Activated CD4-positive, alpha-beta T cell treated with anti-CD3 and anti-CD28 coated beads for 36 hours (primary cell): ENCODE measurements at regions not wholly inside any gene's neighbourhood (a gene's known extent, or its start where the extent isn't known, plus 50 kb on each side); places are given as distances from the start of the nearest gene placed in this dataset.
A peak's percentile ranks its signal among the peaks of the same experiment; 100 is the strongest.

Experiments
- ATAC-seq: fragments of 200-7000 bp; cut with Tn5 transposase; one replicate; pipeline ENCODE4 v1.10.0; 2021; ENCODE audit warnings: mild to moderate bottlenecking, moderate library complexity
- CTCF ChIA-PET: fragments of 350-600 bp; sonication (Branson Sonifier 250); formaldehyde crosslinking; loops from one replicate; lab custom pipeline; 2021; ENCODE audit warnings: antibody characterized with exemption; lab: Charles Lee
- POLR2A ChIA-PET: fragments of 350-600 bp; sonication (Branson Sonifier 250); formaldehyde crosslinking; loops from one replicate; lab custom pipeline; 2021; ENCODE audit warnings: antibody characterized with exemption, inconsistent platforms; lab: Charles Lee
- DNase-seq: peaks from one replicate; pipeline ENCODE4 v3.0.0-alpha.2; 2020
- H3K27ac Mint-ChIP-seq: one replicate; pipeline ENCODE4 v1.8.0; 2021; ENCODE audit warnings: mixed read lengths
- H3K27me3 Mint-ChIP-seq: one replicate; pipeline ENCODE4 v1.8.0; 2021; ENCODE audit warnings: mixed read lengths
- H3K36me3 Mint-ChIP-seq: one replicate; pipeline ENCODE4 v1.8.0; 2021; ENCODE audit warnings: low read depth, mixed read lengths
- H3K4me1 Mint-ChIP-seq: one replicate; pipeline ENCODE4 v1.8.0; 2021; ENCODE audit warnings: mixed read lengths
- H3K4me3 Mint-ChIP-seq: one replicate; pipeline ENCODE4 v1.8.0; 2021; ENCODE audit warnings: mild to moderate bottlenecking, moderate library complexity, mixed read lengths
- H3K9me3 Mint-ChIP-seq: one replicate; pipeline ENCODE4 v1.8.0; 2021; ENCODE audit warnings: low read depth, mixed read lengths
- intact Hi-C, 2 experiments: fragments of 100-400 bp; cut with DNase I in 1 of 2; cut with micrococcal nuclease in 1 of 2; formaldehyde crosslinking; loops; one replicate each; pipeline versions ENCODE4 v1.14.2 to v1.15.1; 2022 to 2024; cut with DNase I, micrococcal nuclease

DNA sequence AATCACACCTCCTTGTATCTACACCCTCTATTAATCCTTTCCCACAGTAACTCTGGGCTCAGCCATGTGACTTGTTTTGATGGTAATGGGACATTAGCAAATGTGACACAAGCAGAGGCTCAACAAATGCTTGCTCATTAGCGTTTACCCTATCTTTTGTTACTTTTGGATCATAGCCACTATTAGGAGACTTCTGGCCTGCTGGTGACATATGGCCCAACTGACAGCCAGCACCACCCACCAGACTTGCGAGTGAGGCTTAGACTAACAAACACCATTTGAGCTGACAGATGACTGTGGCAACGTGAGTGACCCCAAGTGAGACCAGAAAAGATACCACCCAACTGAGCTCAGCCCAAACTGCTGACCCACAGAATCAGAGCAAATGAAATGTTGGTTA, 154.1 kb downstream of the OLFM4 start:
- Mint-ChIP-seq H3K4me3 (no peak overlapping the region), H3K27ac (no peak overlapping the region), H3K27me3 (no peaks in the 10 kb centered on the region), H3K4me1 (no peaks in the 10 kb centered on the region), H3K9me3 (peaks cover 4% of the 10 kb centered on the region), H3K36me3 (no peaks in the 10 kb centered on the region)
- ChIA-PET CTCF (no interaction called here), POLR2A (no interaction called here)
- ATAC-seq, result no peak
- intact Hi-C loops, result no loop called here
- DNase-seq, result no peak

DNA sequence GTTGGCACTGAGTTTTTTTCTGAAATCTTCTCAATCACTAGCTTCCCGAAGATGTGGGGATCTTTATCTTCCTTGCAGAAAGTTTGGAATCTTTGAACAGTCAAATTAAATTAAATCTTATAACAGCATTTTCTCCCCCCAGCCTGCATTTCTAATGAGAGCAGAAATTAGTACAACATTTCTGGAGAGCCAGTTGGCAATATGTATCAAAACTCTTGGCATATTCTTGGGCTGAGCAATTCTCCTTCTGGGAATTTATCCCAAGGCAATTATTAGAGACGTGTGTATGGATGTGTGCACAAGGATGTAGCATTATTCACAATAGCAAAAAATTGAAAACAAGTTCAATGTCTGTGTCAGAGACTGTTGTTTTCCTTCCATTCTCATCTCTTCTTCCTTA, 159.5 kb downstream of the OLFM4 start:
- no peak overlapping the region for H3K4me3 Mint-ChIP-seq
- POLR2A ChIA-PET, result no interaction called here
- DNase-seq (no peak), ATAC-seq (no peak)
- H3K4me1 Mint-ChIP-seq, result no peaks in the 10 kb centered on the region
- intact Hi-C loops, result no loop called here
- no peaks in the 10 kb centered on the region for H3K36me3 Mint-ChIP-seq
- no peak overlapping the region for H3K27ac Mint-ChIP-seq
- H3K9me3 Mint-ChIP-seq, result peaks cover 4% of the 10 kb centered on the region
- CTCF ChIA-PET, result no interaction called here
- no peaks in the 10 kb centered on the region for H3K27me3 Mint-ChIP-seq

DNA sequence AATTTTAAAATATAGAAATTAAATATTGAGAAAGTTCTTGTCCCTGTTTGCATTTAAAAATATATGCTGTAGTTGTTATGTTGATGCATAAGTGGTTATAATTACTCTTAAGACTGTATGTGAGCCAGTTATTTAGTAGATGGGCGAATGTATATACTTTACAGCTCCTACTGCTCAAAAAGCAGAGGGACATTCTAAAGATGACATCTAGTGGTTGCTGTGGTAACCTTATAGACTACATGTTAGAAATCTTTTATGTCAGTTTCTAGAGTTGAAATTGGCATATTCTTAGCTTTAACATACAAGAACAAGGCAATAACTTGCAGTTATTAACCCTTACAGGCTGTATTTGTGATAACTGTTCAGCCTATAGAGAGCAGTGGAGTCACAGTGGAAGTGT, 160.5 kb downstream of the OLFM4 start:
- no peaks in the 10 kb centered on the region for H3K36me3 Mint-ChIP-seq
- ChIA-PET CTCF (interaction anchor here (0.6 kb wide), 1 partner anchor 9 kb away, joined by 3 read pairs; no protein-coding TSS in a partner anchor), POLR2A (no interaction called here)
- no peak overlapping the region for H3K27ac Mint-ChIP-seq
- no peaks in the 10 kb centered on the region for H3K4me1 Mint-ChIP-seq
- H3K9me3 Mint-ChIP-seq, result no peaks in the 10 kb centered on the region
- H3K27me3 Mint-ChIP-seq, result no peaks in the 10 kb centered on the region
- no peak for DNase-seq
- no peak for ATAC-seq
- intact Hi-C loops, result no loop called here
- no peak overlapping the region for H3K4me3 Mint-ChIP-seq

DNA sequence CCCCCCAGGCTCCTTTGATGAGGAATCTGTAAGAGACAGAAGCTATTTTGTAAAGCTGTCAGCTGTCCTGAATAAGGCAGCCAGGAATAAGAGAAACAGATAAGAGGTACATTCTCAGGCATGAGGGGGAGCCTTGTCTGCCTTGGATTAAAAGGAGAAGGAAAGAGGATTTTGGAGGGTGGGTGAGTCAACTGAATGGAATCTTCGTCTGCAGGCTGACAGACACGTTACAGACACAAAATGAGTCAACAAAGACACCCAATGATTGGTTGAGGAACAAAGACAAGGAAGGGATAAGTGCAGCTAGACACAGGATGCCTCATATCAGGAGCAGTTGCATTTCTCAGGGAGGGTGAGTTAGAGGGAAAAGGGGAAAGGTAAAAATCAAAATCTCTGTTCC, 162.5 kb downstream of the OLFM4 start:
- ATAC-seq, result no peak
- no peaks in the 10 kb centered on the region for H3K9me3 Mint-ChIP-seq
- CTCF ChIA-PET, result no interaction called here

DNA sequence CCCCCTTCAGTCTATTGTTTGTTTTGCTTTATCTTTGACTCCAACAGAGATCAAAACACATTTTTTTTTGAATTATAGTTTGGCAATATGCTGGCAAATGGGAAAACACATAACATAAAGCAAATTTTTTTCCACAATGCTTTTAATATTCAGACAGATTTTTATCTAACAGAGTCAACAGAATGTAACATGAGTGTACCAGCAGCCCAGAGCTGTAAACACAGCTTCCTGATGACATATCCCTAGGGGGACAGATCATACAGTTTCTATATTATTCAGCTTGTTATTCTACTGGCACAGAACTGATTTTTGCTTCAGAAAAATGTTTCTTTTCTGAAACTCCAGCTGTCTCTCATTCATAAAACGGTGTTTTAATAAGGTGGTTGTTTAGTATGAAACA, 168.8 kb downstream of the OLFM4 start:
- Mint-ChIP-seq H3K27me3 (peaks cover 7% of the 10 kb centered on the region), H3K9me3 (no peaks in the 10 kb centered on the region)

More for the DNA sequence above, 162.5 kb downstream of the OLFM4 start:
- POLR2A ChIA-PET, result no interaction called here
- H3K4me3 Mint-ChIP-seq, result no peak overlapping the region
- no peaks in the 10 kb centered on the region for H3K4me1 Mint-ChIP-seq
- no peak for DNase-seq
- no peaks in the 10 kb centered on the region for H3K27me3 Mint-ChIP-seq
- no peak overlapping the region for H3K27ac Mint-ChIP-seq
- intact Hi-C loops, result no loop called here
- H3K36me3 Mint-ChIP-seq, result no peaks in the 10 kb centered on the region

DNA sequence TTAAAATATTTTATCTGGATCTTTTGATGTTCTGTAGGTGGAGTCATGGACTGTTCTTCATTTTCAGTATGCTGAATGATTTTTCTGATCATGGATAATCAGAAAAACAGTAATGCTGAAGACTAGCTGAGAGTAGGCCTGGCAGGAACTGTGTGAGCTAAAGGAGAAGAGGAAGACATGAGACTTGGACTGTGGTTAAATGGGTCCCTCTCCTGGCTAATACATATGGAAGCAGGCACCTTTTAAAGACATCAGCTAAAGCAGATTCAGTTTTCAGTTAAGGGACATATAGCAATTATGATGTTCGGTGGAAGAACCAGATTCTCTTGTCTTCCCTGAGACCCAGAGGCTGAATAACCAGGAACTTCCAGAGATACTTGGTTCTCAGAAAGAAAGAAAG, 169.4 kb downstream of the OLFM4 start:
- Mint-ChIP-seq H3K4me3 (no peak overlapping the region), H3K27me3 (peaks cover 13% of the 10 kb centered on the region), H3K9me3 (no peaks in the 10 kb centered on the region), H3K4me1 (no peaks in the 10 kb centered on the region), H3K27ac (no peak overlapping the region), H3K36me3 (no peaks in the 10 kb centered on the region)
- CTCF ChIA-PET, result interaction anchor here (0.5 to 0.7 kb wide), 3 partner anchors 9 to 190 kb away, joined by 3 read pairs; no protein-coding TSS in a partner anchor
- DNase-seq (no peak), ATAC-seq (no peak)
- intact Hi-C loops, result no loop called here
- POLR2A ChIA-PET, result no interaction called here

More for the DNA sequence above, 168.8 kb downstream of the OLFM4 start:
- ChIA-PET CTCF (interaction anchor here (0.5 to 0.6 kb wide), 2 partner anchors 8 to 190 kb away, joined by 3 read pairs; no protein-coding TSS in a partner anchor), POLR2A (no interaction called here)
- intact Hi-C loops, result no loop called here
- H3K27ac Mint-ChIP-seq, result no peak overlapping the region
- H3K4me3 Mint-ChIP-seq, result no peak overlapping the region
- no peaks in the 10 kb centered on the region for H3K36me3 Mint-ChIP-seq
- no peaks in the 10 kb centered on the region for H3K4me1 Mint-ChIP-seq
- ATAC-seq (no peak), DNase-seq (no peak)

DNA sequence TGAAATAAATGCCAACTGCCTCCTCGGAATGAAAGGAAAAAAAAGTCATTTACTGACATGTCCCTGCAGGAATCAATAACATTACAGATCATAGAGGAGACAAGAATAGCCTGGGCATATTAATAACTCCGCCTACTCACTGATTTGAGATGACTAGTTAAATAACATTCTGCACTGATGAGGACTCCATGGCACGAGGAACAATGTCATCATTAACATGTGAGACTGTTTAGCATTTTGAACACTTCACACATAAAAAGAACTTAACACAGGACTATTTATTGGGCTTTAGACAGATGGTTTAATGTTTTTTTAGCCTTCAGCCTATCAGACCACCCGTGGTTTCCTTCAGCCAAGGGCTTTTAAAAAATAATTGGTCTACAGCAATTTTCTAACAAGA, 170.1 kb downstream of the OLFM4 start:
- intact Hi-C loops, result no loop called here
- Mint-ChIP-seq H3K4me1 (no peaks in the 10 kb centered on the region), H3K9me3 (no peaks in the 10 kb centered on the region), H3K27ac (no peak overlapping the region), H3K27me3 (peaks cover 13% of the 10 kb centered on the region), H3K36me3 (no peaks in the 10 kb centered on the region), H3K4me3 (no peak overlapping the region)
- ATAC-seq (no peak), DNase-seq (no peak)
- ChIA-PET CTCF (no interaction called here), POLR2A (no interaction called here)

DNA sequence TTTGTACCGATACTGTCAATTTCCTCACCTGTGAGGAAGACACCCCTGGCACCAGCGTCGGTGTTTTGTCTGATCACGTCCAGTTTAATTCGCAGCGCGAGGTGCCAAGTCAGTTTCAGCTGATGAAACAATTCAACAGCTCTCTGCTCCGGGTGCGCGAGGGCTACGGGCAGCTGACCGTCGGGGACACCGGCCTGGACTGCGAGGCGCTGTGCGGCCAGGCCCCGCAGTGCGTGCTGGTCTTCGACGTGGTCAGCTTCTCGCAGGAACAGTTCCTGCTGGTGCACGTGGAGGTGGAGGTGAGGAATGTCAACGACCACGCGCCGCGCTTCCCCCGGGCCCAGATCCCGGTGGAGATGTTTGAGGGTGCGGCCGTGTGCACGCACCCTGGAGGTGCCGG, 171.5 kb downstream of the OLFM4 start:
- H3K4me1 Mint-ChIP-seq, result no peaks in the 10 kb centered on the region
- intact Hi-C loops, result loop anchor here in 1 of 2 experiments (2.0 kb wide), 1 partner anchor 353 kb away; no protein-coding TSS in a partner anchor
- DNase-seq (no peak), ATAC-seq (no peak)
- CTCF ChIA-PET, result no interaction called here
- no peaks in the 10 kb centered on the region for H3K9me3 Mint-ChIP-seq
- peaks cover 15% of the 10 kb centered on the region for H3K27me3 Mint-ChIP-seq
- H3K36me3 Mint-ChIP-seq, result no peaks in the 10 kb centered on the region
- H3K4me3 Mint-ChIP-seq, result no peak overlapping the region
- H3K27ac Mint-ChIP-seq, result no peak overlapping the region
- POLR2A ChIA-PET, result no interaction called here

DNA sequence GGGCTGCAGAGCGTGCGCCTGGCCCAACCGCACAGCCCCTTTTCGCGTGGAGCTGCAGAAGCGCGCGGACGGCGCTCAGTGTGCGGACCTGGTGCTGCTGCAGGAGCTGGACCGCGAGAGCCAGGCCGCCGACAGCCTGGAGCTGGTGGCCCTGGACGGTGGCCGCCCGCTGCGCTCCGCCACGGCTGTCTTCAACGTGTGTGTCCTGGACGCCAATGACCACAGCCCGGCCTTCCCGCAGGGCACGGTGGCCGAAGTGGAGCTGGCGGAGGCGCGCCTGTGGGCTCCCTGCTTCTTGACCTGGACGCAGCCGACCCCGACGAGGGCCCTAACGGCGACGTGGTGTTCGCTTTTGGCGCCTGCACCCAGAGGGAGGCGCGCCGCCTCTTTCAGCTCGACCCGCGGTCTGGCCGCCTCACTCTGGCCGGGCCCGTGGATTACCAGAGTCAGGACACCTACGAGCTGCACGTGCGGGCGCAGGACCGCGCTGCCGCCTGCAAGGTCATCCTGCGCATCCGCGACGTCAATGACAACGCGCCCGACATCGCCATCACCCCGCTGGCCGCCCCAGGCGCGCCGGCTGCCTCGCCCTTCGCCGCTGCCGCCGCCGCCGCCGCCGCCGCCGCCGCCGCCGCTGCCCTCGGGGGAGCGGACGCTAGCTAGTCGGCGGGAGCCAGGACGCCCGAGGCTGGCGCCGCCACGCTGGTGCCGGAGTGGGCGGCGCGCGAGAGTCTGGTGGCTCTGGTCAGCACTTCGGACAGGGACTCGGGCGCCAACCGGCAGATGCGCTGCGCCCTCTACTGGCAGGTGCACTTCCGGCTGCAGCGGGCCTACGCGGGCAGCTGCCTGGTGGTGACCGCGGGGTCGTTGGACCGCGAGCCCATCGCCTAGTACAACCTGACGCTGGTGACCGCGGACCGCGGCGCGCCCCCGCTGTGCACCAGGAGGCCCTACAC, 172.2 kb downstream of the OLFM4 start:
- Mint-ChIP-seq H3K4me3 (no peak overlapping the region), H3K9me3 (no peaks in the 10 kb centered on the region), H3K4me1 (no peaks in the 10 kb centered on the region), H3K27me3 (peaks cover 15% of the 10 kb centered on the region), H3K36me3 (no peaks in the 10 kb centered on the region), H3K27ac (no peak overlapping the region)
- ChIA-PET POLR2A (no interaction called here), CTCF (interaction anchor here (1.0 to 1.2 kb wide), 2 partner anchors 25 to 49 kb away, joined by 3 read pairs; no protein-coding TSS in a partner anchor)
- no peak for ATAC-seq
- intact Hi-C loops, result loop anchor here in 1 of 2 experiments (2.0 kb wide), 1 partner anchor 354 kb away; no protein-coding TSS in a partner anchor
- DNase-seq, result peak; percentile 55

DNA sequence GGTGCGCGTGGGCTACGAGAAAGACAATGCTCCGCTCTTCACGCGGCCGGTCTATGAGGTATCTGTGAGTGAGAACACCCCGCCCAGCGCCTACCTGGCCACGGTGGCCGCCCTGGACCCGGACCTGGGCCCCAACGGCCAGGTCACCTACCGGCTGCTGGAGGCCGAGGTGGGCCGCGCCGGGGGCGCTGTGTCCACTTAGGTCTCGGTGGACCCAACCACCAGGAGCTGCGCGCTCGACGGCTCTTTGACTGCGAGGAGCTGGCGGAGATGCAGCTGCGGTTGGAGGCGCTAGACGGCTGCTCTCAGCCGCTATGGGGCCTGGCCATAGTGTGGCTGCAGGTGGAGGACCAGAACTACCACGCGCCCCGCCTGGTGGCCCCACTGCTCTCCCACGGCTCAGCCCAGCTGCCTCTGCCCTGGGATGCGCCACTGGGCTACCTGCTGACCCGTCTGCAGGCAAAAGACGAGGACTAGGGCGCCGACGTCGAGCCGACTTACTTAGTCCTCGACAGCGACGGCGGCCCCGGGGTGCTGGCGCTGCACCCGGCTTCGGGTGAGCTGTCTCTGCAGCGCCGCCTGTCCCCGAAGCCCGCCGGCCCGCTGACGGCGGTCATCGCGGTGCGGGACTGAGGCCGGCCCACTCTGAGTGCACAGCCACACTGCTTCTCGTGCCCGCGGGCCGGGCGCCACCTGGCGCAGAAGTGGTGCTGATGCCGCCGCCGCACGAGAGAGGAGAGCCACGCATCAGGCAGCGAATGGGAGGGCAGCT, 173.0 kb downstream of the OLFM4 start:
- Mint-ChIP-seq H3K27ac (no peak overlapping the region), H3K9me3 (no peaks in the 10 kb centered on the region), H3K4me3 (no peak overlapping the region), H3K4me1 (no peaks in the 10 kb centered on the region), H3K36me3 (no peaks in the 10 kb centered on the region), H3K27me3 (peaks cover 15% of the 10 kb centered on the region)
- DNase-seq (peak; percentile 15), ATAC-seq (no peak)
- intact Hi-C loops, result loop anchor here in 1 of 2 experiments (2.0 kb wide), 1 partner anchor 355 kb away; no protein-coding TSS in a partner anchor
- ChIA-PET POLR2A (no interaction called here), CTCF (interaction anchor here (1.0 to 1.2 kb wide), 2 partner anchors 25 to 48 kb away, joined by 3 read pairs; no protein-coding TSS in a partner anchor)

DNA sequence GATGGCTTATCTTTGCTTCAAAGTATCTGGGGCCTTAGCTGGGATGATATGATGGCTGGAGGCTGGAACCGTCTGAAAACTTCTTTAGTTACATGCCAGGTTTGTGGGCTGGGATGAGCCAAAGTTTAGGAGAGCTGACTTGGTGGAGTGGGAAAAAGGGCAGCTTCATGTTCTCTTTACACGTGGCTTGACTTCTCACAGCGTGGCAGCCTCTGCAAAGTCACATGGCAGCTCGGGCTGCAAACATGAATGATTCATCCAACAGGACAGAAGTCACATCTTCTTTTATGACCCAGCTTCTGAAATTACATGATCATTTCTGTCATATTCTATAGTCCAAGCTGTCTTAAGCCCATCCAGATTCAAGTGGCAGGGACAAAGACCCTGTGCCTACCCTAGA, 176.0 kb downstream of the OLFM4 start:
- H3K36me3 Mint-ChIP-seq, result no peaks in the 10 kb centered on the region
- H3K27me3 Mint-ChIP-seq, result peaks cover 11% of the 10 kb centered on the region
- H3K27ac Mint-ChIP-seq, result no peak overlapping the region
- H3K4me3 Mint-ChIP-seq, result no peak overlapping the region
- POLR2A ChIA-PET, result no interaction called here
- ATAC-seq (no peak), DNase-seq (no peak)
- H3K4me1 Mint-ChIP-seq, result no peaks in the 10 kb centered on the region
- intact Hi-C loops, result no loop called here
- CTCF ChIA-PET, result no interaction called here
- H3K9me3 Mint-ChIP-seq, result no peaks in the 10 kb centered on the region
